Kidney glomerular epithelial cell (primary cell): ENCODE measurements at regions not wholly inside any gene's neighbourhood (a gene's known extent, or its start where the extent isn't known, plus 50 kb on each side); places are given as distances from the start of the nearest gene placed in this dataset.

Source experiments
- DNase-seq: peaks from one replicate; lab custom pipeline; 2025; lab: John Stamatoyannopoulos, UW

GRCh38 chr1:168782559-168783116 lies 53.6 kb upstream of the DPT start:
- no peak for DNase-seq

DNA sequence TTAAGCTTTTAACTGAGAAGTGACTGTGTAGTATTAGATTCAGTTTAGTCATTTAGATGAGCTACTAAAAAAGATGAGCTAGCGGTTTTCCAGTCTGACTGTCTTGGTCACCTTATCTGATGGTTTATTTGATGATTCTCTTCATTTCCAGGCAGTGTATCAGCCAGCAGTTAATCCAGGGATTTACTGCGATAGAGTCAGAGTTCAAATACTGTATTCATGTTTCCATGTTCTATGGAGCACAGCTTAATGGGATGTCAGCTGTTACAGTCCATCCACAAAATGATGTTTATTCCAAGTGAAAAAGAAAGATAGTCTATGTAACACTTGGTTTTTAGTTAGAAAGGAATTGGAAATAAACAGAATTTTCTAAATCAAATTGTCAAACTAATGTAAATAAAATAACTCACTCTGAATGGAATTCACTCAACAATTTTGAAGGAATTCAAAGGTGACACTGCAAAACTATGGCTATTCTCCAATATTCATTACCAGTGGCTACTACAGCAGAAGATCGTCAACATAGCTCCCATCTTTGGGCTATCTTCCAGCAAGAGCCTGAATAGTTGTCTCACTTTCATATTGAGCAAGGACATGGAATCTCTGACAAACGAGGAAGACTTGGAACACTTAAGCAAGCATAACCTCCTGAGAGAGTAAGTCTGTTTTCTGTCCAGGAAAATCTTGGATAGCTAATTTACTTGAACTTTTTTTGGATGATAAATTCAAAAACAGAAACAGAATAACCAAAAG lies 54.6 kb upstream of the DPT start:
- DNase-seq: no peak

- DNase-seq: no peak
Observed at GRCh38 chr1:168786476-168787330, 57.7 kb upstream of the DPT start.

- DNase-seq: no peak
Observed at GRCh38 chr1:168788258-168788657, 59.3 kb upstream of the DPT start.

DNA sequence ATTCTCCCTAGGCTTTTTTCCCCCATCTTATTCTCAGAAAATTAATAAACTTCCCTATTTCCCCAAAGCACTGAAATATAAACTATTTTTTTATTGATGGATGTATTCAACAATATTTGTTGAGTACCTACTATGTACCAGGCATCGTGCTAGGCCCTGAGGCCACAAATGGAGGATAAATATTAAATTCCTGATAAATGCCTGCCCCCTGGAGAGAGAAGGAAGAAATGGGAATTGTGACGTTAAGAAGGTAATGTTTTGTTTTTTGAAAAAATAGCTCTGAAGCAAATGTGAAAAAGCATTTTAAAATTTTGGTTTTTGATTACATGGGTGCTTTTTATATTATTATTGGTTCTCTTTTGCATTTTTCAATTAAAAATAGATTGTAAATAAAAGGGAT lies 60.5 kb upstream of the DPT start:
- DNase-seq: no peak

DNA sequence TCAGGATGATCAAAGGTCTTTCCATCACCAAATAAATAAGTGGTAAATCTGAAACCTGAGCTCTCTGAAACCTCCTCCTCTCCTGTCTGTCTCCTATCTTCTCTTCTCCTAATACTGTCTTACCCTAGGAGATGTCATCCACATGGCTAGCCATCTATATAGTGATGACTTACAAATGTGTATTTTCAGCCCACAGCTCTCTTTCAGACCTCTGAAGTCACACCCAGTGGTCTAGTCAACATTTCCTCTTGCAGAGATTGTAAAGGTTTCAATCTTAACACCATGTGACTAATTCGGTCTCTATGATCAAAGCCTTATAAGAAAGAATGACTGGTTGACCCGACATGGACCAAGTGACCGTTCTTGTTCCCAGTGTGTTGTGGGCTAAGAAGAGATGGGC lies 63.1 kb upstream of the DPT start:
- DNase-seq: no peak

DNA sequence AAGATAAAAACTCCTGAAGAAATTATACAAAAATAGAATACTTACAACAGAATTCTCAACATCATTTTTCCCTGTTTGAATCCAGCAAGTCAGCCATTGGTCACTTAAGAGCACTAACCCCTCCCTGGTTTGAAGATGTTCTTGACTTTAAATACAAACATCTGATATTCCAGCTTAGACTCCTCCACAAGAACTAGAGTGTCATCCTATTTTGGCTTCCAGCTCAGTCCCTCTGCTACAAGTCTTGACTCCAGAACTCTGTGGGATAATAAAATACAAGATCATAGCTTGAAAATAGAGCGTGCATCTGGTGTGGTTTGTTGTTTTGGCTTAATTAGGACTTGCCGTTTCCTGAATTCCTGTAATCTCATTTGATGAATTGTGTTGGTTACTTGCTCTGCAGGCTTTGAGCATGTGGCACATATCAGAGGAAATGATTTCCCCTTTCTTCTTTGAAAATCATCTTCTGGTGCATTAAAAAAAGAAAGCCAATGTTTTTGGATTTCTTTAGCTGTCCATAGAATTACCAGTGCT lies 63.7 kb upstream of the DPT start:
- DNase-seq: no peak

DNA sequence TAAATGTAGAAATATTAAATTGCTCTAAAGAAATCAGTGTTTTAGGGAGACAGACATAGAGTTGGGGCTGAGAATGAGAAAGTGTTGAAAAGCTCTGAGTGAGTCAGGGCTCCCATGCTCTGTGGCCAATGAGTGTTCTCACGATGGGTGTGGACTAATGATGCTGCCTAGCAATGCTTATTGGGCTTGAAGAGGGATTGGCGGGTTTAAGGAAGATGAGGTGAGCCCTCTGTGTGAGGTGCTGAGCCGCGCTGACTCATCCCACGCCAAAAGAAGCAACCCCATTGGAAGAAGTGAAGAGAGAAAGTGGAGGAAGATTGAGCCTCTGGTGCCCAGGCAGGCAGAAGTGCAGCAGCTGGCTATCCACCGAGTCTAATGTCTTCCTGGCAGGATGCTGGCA lies 65.1 kb upstream of the DPT start:
- DNase-seq: no peak

GRCh38 chr1:168795681-168796080 lies 66.7 kb upstream of the DPT start:
- no peak for DNase-seq

GRCh38 chr1:168799927-168800605 lies 71.1 kb upstream of the DPT start:
- peak; percentile 92 for DNase-seq

GRCh38 chr1:168801032-168801745 lies 72.2 kb upstream of the DPT start:
- no peak for DNase-seq

- DNase-seq: no peak
Observed at GRCh38 chr1:168803806-168804510, 75.0 kb upstream of the DPT start.

DNA sequence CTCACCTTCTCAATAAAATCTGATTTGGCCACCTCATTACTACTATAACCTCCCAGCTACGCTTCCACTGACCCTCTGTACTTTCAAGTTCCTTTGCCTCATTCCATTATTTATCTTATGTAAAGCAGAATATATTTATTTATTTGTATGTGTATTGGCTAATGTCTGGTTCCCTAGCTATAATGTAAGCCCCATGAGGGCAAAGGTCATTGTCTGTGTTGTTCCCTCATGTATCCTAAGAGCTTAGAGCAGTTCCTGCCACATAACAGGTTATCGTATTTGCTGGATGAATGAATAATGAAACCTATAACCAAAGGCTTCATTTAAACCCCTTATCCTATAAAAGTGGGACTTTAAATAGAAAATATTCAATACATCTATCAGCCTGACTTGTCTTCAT lies 77.9 kb upstream of the DPT start:
- DNase-seq: no peak

DNA sequence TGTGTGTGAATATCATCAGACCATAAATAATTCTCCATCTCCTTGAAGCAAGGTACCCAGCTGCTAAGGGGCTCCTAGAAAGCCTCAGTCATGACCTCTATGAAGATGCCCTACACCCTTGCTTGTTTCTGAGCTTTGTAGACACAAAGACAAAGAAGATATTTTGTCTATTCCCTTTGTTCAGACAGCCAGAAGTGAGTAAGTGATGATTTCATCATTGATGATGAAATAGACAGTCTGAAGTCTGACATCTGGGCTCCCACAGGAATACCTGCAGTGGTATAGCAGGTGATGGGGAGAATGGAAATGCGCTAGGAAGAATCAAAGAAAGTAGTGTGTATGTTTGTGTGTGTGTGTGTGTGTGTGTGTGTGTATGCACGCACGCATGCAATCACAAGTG lies 82.2 kb upstream of the DPT start:
- peak; percentile 1 for DNase-seq

DNA sequence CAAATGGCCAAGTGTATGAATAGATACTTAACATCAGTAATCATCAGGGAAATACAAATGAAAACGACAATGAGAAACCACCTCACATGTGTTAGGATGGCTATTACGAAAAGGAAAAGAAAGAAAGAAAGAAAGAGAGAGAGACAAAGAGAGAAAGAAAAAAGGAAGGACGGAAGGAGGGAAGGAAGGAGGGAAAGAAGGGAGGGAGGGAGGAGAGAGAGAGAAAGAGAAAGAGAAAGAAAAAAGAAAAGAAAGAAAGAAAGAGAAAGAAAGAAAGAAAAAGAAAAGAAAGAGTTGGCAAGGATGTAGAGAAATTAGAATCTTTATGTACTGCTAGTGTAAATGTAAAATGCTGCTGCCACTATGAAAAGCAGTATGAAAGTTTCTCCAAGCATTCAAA lies 90.7 kb upstream of the DPT start:
- DNase-seq: no peak

- no peak for DNase-seq
Observed at GRCh38 chr1:168821434-168821833, 92.4 kb upstream of the DPT start.

- DNase-seq: no peak
Observed at GRCh38 chr1:168822911-168823310, 93.9 kb upstream of the DPT start.

GRCh38 chr1:168823988-168824387 lies 95.0 kb upstream of the DPT start:
- DNase-seq: no peak

DNA sequence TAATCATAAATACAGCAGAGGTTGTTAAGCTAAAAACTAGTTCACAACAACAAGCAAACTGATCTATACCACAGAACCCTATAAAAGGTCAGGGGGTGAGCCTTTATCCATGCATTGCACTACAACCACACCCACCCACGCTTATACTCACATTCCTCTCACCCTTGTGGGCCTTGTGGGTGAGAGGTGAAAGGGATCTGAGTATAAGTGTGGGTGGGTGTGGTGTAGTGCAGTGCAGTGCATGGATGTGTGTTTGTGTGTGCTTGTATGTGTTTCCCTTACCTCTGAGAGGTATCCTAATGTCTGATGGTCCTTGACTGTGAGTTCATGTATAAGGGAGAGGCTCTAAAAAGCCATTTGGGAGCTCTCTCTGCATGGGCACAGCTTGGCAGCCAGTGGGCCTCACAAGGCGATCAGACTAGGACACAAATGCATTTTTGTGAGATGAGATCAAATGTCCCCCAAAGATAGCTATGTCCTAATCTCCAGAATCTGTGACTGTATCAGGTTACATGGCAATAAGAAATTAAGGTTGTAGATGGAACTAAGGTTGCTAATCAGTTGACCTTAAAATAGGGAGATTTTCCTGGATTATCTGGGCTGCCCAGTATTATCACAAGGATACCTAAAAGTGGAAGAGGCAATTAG lies 95.5 kb upstream of the DPT start:
- DNase-seq: no peak

DNA sequence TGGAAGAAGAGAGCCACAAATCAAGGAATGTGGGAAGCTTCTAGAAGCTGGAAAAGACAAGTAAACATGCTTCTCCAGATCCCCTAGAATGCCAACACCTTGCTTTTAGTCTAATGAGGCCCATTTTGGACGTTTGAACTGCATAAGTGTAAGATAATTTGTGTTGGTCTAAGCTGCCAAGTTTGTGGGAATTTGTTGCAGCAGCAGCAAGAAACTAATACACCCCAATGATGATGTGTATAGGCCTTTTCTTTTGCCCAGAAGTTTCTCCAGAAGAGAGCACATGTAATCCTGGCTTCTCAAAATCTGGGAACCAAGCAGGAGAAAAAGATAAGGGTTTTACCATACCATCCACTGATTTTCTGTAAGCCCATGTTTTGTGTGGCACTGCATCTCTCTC lies 96.1 kb upstream of the DPT start:
- DNase-seq: no peak

DNA sequence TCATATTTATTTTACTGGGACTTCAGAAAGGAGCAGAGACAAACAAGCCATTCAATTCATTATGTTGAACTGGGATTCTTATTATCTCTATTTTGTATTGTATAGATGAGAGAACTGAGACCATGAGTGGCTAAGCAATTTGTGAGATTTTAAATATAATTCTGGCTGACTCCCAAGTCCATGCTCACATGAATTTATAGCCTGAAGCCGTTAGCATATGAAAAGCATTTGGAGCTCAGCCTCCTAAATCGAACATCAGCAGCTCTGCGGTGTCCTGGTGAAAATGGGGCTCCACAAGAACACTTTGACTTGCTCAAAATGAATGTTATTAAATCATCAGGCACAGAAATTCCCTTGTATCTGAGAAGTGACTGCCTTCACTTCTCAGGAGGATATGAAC lies 96.8 kb upstream of the DPT start:
- DNase-seq: no peak
